HEK293T (cell line): ENCODE measurements at regions not wholly inside any gene's neighbourhood (a gene's known extent, or its start where the extent isn't known, plus 50 kb on each side); places are given as distances from the start of the nearest gene placed in this dataset.

ENCODE experiments used
- ARNT ChIP-seq: fragments of 450-650 bp; IDR thresholded peaks from 2 replicates; pipeline ENCODE4 v1.6.1; 2017; ENCODE audit warnings: mild to moderate bottlenecking
- BHLHE40 ChIP-seq: fragments of 450-650 bp; IDR thresholded peaks from 2 replicates; pipeline ENCODE4 v1.6.1; 2016; ENCODE audit warnings: mild to moderate bottlenecking, moderate library complexity, borderline replicate concordance
- ELF4 ChIP-seq: fragments of 450-650 bp; IDR thresholded peaks from 2 replicates; pipeline ENCODE4 v1.6.1; 2017; ENCODE audit warnings: antibody characterized with exemption
- FOXA1 ChIP-seq: fragments of 450-650 bp; IDR thresholded peaks from 2 replicates; pipeline ENCODE4 v1.6.1; 2016; ENCODE audit warnings: mild to moderate bottlenecking
- FOXM1 ChIP-seq: fragments of 450-650 bp; IDR thresholded peaks from 2 replicates; pipeline ENCODE4 v1.6.1; 2017; ENCODE audit warnings: mild to moderate bottlenecking, borderline replicate concordance
- HDGF ChIP-seq: fragments of 450-650 bp; IDR thresholded peaks from 2 replicates; pipeline ENCODE4 v1.6.1; 2017; ENCODE audit warnings: antibody characterized with exemption, borderline replicate concordance
- SP1 ChIP-seq: fragments of 450-650 bp; IDR thresholded peaks from 2 replicates; pipeline ENCODE4 v1.6.1; 2017
- SUZ12 ChIP-seq: fragments of 450-650 bp; IDR thresholded peaks from 2 replicates; pipeline ENCODE4 v1.6.1; 2016; ENCODE audit warnings: mild to moderate bottlenecking
- TARDBP ChIP-seq: fragments of 450-650 bp; IDR thresholded peaks from 2 replicates; pipeline ENCODE4 v1.6.1; 2016
- ZNF384 ChIP-seq: fragments of 450-650 bp; IDR thresholded peaks from 2 replicates; pipeline ENCODE4 v1.6.1; 2016
- TF ChIP-seq, protein P1 (sequence below): fragments of 450-650 bp; IDR thresholded peaks from 2 replicates; pipeline ENCODE4 v1.6.1; 2016

GRCh38 chr3:112751061-112751460 is 95.6 kb downstream of the CD200R1L start:
- TF ChIP-seq FOXM1 (no peak), ARNT (no peak), BHLHE40 (no peak), FOXA1 (no peak), HDGF (no peak), ELF4 (no peak), SP1 (no peak), ZNF384 (no peak), SUZ12 (no peak), TARDBP (no peak)
- TF ChIP-seq, protein P1, sequence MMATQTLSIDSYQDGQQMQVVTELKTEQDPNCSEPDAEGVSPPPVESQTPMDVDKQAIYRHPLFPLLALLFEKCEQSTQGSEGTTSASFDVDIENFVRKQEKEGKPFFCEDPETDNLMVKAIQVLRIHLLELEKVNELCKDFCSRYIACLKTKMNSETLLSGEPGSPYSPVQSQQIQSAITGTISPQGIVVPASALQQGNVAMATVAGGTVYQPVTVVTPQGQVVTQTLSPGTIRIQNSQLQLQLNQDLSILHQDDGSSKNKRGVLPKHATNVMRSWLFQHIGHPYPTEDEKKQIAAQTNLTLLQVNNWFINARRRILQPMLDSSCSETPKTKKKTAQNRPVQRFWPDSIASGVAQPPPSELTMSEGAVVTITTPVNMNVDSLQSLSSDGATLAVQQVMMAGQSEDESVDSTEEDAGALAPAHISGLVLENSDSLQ: no peak
